HG02973 (cell line): ENCODE measurements at regions not wholly inside any gene's neighbourhood (a gene's known extent, or its start where the extent isn't known, plus 50 kb on each side); places are given as distances from the start of the nearest gene placed in this dataset.
"Not testable (repeated sequence)": the region's sequence is repeated elsewhere in the genome, so short reads cannot be mapped to it uniquely, and the experiment has no call there.

Source experiments
- ATAC-seq: cut with Tn5 transposase; IDR thresholded peaks from one replicate; pipeline ENCODE4 v1.9.1; 2021; ENCODE audit warnings: moderate library complexity; ENCODE audit not compliant: unreplicated experiment

DNA sequence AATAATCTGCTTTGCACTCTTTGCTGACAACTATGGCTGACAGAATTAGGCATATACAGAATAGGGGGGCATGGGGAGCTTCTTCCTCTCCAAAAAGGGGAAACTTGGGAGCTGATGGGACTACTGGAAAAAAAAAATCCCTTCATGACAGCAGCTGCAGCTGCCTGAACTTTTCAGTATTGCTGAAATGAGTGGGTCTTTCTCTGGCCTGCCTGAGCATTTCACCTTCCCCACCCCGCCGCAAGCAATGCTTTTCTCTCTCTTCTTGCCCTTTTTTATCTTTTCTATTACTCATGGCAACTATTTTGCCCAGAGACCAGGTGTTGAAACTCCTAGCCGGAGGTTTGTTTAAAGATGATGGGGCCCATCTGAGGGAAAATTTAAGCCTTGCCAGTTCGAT lies 244.9 kb downstream of the SEMA3D start:
- no peak for ATAC-seq

DNA sequence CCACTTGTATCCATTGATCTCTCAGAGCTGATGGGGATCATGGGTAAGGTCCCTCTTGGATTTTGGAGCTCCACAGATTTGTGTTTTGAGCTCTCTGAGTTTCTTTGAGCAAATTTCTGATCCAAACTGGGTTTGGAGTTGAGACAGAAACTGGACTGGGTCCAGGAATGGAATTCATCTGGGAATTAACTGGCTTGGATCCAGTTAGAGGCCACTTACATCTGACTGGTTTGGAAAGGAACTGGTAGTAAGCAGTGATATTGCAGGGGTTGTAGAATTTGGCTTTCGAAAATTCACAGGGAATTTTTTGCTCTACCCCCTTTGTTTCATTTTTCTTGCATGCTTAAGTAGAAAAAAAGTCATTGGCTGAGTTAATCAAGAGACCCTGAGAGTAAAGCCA lies 245.6 kb downstream of the SEMA3D start:
- no peak for ATAC-seq

DNA sequence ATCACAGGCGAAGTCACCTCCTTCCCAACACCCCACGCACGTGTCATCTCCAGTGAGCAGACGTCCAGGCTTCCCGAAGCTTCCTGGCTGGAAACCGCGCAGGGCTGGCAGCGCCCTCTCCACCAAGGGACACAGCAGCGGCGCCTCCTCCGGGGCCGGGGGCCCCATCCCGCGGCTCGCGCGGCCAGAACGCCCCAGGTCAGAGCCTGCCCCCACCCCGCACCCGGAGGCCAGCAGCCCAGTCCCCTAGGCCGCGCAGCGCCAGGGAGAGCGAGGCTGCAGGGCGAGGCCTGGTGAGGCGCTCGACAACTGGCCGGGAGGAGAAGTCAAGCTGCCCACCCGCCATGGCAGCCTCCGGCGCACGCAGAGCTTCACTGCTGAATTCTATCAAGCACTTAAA lies 247.0 kb downstream of the SEMA3D start:
- ATAC-seq = no peak

DNA sequence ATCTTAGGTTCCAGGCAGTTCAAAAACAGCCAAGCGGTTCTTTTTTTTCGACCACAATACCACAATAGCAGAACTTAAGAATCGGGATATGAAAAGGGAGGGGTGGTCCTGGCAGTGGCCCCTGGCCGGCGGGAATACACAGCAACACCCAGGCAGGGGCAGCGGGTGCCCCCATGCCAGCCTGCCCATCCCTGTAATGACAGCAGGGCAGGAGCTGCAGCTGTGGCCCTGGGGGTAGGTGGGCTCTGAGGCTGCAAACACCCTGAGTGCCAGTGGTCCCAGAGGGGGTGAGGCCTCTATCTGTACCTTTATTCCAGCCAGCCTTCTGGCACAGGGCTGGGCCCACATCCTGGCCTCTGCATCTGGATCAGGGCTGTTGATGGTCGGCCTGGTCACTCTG lies 247.4 kb downstream of the SEMA3D start:
- no peak for ATAC-seq

DNA sequence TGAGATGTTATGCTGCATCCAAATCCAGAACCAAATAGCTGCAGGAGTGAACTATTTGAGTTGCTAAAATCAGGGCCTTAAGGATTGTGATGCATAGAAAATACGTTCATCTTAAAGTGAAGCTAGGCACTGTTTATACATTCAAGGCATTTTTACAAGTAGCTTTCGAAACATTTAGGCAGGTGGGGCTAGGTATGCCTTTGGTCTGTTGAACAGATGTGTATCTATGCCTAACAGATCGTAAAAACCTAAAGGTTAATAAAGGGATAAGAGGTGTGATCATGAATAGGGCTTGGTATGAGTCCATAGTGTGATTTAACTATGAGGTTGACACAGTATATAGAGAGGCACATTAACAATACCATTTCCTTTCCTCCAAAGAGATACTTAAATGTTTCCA lies 262.5 kb downstream of the SEMA3D start:
- ATAC-seq = no peak

DNA sequence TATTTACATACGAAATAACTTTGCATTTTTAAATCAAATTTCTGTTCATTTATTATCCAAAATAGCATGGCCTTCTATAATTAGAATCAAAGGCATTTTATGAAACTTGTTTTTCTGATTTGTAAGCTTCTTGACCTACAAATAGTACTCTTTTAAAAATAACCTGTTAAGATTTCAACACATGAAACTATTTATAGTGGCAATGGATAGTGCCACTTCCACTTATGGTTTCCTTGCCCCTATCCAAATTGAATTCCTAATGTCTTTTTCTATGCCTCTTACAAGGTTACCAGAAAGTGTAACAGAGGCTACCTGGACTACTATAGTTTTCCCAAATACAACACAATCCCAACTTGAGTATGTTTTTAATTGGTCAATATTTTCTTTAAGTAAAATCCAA lies 263.5 kb downstream of the SEMA3D start:
- ATAC-seq = no peak

DNA sequence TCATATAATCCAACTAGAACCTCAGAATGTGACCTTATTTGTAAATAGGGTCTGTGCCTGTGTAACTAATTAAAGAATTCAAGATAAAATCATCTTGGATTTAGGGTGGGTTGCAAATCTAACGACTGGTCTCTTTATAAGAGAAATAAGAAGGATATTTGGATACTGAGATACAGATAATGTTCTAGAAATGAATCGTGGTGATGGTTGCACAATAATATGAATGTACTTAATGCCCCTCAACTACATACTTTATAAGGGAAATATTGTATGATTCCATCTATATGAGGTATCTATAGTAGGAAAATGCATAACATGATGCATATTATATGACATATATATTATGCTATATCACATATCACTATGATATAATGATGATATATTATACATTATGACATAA lies 265.7 kb downstream of the SEMA3D start:
- no peak for ATAC-seq

DNA sequence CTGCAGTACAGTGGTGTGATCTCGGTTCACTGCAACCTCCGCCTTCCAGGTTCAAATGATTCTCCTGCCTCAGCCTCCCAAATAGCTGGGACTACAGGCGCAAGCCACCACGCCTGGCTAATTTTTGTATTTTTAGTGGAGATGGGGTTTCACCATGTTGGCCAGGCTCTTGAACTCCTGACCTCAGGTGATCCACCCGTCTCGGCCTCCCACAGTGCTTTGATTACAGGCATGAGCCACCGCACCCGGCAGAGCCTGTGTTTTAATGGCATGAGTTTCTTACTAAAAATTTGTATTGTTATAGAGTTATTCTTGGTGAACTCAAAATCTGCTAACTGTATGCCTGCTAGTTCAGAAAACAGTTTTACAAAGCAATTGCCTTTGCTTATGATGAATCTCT lies 269.9 kb downstream of the SEMA3D start:
- not testable (repeated sequence) for ATAC-seq

DNA sequence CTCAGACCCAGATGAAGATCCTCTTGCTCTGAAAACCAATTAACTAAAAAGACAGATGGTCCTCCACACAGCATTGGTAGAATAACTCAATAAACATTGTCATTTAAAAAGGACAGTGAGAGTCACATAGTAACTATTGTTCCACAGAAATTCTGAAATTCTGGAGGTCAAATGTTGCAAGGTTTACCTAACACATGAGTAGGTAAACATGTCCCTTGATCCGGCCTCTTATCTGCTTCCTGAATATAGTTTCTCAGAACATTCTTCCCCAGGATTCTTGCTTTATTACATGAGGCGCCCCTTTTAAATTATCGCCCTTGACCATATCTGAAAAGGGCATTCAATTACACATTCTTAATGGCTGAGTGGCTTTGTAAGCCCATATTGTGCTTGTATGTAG lies 270.7 kb downstream of the SEMA3D start:
- ATAC-seq = no peak

DNA sequence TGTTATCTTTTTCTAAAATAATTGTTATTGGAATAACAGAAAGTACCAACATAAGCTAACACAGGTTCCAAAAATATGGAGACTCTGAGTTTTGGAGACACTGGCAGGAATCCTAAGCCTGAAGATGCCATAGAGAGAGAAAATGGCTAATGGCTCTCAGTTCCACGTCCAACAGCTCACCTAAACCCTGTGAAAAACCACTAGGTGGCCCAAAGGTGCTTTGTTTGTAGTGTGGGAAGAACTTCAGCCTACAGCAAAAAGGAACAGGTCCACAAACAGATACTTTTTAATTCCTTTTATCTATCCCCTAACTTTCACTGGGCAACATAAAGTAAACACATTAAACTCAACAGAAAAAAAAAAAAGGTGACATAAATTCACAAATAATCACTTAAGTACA lies 272.3 kb downstream of the SEMA3D start:
- ATAC-seq = no peak

DNA sequence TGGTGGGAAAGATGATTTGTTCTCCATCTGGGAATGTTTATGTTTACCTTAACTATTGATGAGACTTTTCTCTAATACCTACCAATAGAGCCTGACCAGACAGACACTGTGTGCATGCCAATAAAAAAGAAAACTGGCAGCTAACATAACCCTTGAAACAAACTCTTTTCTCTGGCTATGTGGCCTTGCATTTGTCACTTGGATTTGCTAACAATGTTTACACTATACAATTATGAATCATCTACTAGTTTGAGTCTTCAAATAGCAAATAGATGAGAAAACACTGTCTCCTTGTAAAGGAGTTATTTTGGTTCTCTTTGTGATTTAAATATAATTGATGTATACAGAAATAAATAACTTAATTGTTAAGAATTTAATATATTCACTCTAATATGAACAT lies 273.1 kb downstream of the SEMA3D start:
- no peak for ATAC-seq

DNA sequence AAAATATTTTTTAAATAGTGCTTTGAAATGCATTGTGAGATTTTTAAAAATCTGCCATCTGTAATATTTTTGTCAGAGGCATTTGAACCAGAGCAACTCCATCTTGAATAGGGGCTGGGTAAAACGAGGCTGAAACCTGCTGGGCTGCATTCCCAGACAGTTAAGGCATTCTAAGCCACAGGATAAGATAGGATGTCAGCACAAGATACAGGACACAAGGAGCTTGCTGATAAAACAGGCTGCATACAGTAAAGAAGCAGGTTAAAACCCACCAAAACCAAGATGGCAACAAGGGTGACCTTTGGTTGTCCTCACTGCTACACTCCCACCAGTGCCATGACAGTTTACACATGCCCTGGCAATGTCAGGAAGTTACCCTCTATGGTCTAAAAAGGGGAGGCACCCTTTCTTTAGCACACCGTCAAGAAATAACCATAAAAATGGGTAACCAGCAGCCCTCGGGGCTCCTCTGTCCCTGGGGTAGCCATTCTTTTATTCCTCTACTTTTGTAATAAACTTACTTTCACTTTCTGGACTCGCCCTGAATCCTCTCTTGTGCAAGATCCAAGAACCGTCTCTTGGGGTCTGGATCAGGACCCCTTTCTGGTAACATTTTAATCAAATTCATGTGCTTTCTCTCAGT lies 273.7 kb downstream of the SEMA3D start:
- ATAC-seq = no peak

DNA sequence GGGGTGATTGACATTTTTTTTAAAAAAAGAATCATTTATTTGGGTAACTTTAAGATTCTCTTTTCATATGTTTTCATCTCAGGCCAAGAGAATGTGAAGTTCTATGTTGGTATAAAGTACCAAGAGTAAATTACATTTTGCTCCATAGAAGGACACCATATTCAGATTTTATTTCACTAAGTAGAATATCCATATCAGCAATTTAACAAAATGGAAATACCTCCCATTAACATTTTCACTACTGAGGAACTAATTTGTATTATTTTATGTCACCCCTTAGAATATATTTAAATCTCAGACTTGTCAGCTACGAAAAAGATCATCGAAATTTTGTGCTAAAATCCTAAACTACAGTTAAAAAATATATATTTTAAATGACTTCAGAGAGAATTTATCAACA lies 274.3 kb downstream of the SEMA3D start:
- ATAC-seq = no peak

DNA sequence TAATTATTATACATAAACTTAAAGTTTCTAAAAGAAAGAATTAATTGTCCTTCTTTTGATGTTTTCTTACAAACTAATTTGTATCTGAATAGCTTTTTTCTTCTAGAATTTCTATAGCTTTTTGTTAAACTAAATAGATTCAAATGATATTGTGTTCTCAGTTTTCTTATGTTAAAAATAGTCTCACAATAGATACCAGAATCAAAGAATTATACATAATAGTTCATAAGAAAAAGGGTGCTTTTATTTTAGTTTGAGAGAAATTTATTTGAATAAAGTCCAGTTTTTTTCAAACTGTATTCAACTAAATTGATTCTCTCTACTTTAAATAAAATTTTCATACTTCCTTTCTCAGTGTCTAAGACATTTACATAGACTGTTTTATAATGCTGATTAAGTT lies 274.8 kb downstream of the SEMA3D start:
- no peak for ATAC-seq

DNA sequence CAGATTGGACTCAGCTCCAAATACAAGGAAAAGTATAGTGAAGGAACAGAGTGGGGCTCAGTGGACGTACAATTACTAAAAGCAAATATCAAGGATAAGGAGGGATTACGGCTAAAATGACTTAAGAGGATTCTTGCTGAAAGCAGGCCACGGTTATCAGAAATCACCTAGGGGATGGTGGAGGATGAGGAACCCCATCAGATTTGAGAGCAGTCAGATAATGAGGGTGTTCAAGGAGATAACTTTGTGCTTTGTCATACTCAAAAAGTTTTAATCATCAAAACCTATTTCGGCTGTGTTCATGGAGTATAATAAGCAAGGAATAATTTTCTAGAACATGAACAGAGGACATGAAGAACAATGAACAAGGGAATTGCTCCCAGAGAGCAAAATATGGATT lies 275.8 kb downstream of the SEMA3D start:
- ATAC-seq = no peak

DNA sequence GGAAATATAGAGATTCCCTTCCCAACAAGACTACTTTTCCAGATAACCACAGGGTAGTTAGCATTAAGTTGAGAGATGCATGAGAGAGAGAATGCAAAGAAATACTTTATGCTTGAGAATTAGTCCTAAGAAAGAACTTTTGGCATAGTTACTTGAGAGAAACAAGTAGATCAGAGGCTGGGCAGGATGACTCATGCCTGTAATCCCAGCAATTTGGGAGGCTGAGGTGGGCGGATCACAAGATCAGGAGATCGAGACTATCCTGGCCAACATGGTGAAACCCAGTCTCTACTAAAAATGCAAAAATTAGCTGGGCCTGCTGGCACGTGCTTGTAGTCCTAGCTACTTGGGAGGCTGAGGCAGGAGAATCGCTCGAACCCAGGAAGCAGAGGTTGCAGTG lies 276.5 kb downstream of the SEMA3D start:
- ATAC-seq = not testable (repeated sequence)

DNA sequence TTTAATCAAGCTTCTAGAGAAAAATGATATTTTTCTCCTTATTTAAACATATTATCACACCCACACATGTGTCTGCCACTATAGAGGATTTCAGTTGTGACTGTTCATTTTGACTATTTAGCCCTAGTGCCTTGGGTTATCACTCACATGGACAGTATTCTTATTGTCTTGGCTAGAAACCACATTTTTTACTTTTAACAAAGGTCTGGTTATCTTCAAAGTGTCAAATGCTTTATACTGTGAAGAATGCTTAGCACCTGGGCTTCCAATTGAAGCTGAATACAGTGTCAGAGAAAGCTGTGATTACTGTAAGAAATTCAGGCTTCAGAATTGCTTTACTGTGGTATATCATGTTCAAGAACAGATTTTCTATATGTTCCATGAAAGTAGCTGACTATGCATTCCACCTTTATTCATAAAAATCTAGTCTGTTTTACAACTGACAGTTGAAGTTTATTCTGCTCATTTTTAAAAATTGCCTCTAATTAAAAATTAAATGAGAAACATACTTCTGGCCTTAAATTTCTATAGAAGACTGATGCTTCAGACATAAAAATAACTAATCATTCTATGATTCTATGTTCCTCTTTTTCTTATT lies 278.6 kb downstream of the SEMA3D start:
- ATAC-seq = no peak

DNA sequence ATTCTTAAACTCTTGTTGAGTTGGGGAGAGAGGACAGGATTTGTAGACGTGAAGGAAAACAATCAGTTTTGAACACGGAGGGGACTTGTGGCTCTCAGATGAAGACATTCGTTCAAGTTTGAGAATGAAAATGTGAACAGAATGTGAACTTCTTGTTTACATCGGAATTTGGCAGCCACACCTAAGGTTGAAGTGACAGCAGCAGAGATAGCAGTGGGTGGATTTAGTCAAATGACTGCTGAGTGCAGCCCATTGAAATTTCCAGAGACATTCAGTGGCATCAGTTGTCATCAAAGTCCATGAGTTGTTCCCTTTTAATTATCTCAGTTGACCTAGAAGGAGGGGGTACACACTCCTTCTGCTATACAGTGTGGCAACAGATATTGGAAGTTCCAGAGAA lies 280.0 kb downstream of the SEMA3D start:
- no peak for ATAC-seq

DNA sequence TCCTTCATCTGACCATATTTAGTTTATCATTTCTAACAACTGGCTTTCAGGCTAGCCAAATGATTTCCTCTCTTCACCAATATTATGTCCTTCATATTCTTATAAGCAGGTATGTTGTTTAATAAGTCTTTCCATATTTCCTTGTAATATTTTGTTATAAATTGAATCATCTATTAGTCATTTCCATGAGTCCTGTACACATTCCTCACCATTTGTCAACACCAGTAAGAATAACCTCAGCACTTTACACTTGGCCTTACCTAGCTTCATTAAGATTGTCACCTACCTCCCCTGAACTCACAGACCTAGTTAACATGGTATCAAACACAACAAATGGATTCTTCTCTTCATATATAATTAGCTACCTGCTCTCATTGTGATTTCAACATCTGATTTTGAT lies 282.3 kb downstream of the SEMA3D start:
- ATAC-seq = no peak

DNA sequence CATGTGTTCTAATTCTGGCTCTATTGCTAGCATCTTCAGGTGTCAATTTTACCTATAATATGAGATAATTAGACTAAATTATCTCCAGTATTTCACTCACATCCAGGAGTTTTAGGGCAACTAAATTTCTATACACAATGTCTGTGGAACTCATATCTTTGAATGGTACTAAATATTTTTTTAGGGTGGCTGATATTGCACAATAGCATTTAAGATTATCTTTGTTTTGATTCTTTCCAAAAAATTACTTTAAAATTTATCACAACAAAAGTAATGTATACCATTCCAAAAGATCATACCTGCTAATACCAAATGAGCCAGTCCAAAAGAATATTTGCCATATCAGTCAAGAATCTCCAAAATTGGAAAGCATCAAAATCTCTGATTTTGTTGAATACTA lies 285.5 kb downstream of the SEMA3D start:
- ATAC-seq = no peak

DNA sequence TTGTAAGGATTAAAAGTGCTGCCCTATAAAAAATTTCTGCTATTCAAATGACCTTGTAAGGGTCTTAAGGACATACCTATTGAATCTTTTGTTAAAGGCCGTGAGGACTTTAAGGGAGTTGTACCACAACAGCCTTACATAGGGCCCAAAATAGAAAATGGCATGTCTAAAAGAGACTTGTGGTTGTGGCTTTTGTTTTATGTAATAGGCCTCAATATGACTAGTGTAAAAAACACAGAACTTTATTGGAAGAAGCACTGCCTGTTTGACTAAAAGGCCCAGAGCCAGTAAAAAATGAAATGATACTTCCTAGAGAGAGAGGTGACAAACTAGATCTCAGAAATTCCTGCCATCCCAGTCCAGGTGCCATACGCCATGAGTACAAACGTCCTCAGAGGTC lies 286.6 kb downstream of the SEMA3D start:
- no peak for ATAC-seq

DNA sequence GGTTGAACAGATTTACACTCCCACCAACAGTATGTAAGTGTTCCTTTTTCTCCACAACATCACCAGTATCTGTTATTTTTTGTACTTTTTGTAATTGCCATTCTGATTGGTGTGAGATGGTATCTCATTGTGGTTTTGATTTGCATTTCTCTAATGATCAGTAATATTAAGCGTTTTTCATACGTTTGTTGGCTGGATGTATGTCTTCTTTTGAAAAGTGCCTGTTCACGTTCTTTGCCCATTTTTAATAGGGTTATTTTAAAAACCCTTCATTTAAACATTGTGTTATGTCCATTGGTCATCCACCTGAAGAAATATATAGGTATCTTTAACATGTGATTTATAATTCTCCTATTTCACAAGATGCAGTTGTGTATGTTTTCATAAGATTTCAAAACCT lies 291.3 kb downstream of the SEMA3D start:
- ATAC-seq = no peak

DNA sequence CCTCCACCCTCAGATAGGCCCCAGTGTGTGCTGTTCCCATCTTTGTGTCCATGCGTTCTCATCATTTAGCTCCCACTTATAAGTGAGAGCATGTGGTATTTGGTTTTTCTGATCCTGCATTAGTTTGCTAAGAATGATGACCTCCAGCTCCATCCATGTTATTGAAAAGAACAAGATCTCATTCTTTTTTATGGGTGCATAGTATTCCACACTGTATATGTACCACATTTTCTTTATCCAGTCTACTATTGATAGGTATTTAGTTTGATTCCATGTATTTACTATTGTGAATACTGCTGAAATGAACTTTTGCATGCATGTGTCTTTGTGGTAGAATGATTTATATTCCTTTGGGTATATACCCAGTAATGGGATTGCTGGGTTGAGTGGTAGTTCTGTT lies 303.3 kb downstream of the SEMA3D start:
- ATAC-seq = not testable (repeated sequence)
